Caki2 (cell line): ENCODE measurements at regions not wholly inside any gene's neighbourhood (a gene's known extent, or its start where the extent isn't known, plus 50 kb on each side); places are given as distances from the start of the nearest gene placed in this dataset.
"Not testable (repeated sequence)": the region's sequence is repeated elsewhere in the genome, so short reads cannot be mapped to it uniquely, and the experiment has no call there.

Source experiments
- DNase-seq: peaks from one replicate; pipeline ENCODE4 v3.0.0-alpha.2; 2015; ENCODE audit warnings: low read depth
- in situ Hi-C: cut with HindIII; loops from 2 replicates; pipeline ENCODE4 v1.10.0; 2016; ENCODE audit warnings: low sequenced_read_pairs, low pct_unique_long_range_greater_than_20kb, mixed read lengths

- no peak for DNase-seq
- in situ Hi-C loops: no loop called here
These were observed 483.4 kb downstream of the OMA1 start for GRCh38 chr1:58063095-58063494.

GRCh38 chr1:58062635-58063034 lies 483.9 kb downstream of the OMA1 start:
- in situ Hi-C loops: no loop called here
- no peak for DNase-seq

- in situ Hi-C loops: no loop called here
- DNase-seq: no peak
These were observed 485.9 kb downstream of the OMA1 start for GRCh38 chr1:58060559-58061170.

- in situ Hi-C loops: no loop called here
- DNase-seq: no peak
These were observed 486.7 kb downstream of the OMA1 start for GRCh38 chr1:58059789-58060188.

- in situ Hi-C loops: no loop called here
- DNase-seq: no peak
These were observed 488.2 kb downstream of the OMA1 start for GRCh38 chr1:58058323-58058722.

GRCh38 chr1:58057826-58058225 lies 488.7 kb downstream of the OMA1 start:
- no peak for DNase-seq
- in situ Hi-C loops: no loop called here

- DNase-seq, in situ Hi-C loops: not testable (repeated sequence)
These were observed 495.3 kb downstream of the OMA1 start for GRCh38 chr1:58051187-58051586.

GRCh38 chr1:58047265-58047858 lies 499.2 kb downstream of the OMA1 start:
- DNase-seq: peak; percentile 4
- in situ Hi-C loops: no loop called here

- in situ Hi-C loops: no loop called here
- DNase-seq: no peak
These were observed 501.3 kb downstream of the OMA1 start for GRCh38 chr1:58045094-58045705.

- in situ Hi-C loops: no loop called here
- DNase-seq: peak; percentile 3
These were observed 504.9 kb downstream of the OMA1 start for GRCh38 chr1:58041621-58042020.

- in situ Hi-C loops: no loop called here
- DNase-seq: no peak
These were observed 508.0 kb downstream of the OMA1 start for GRCh38 chr1:58038574-58038973.

- in situ Hi-C loops: no loop called here
- DNase-seq: no peak
These were observed 511.0 kb downstream of the OMA1 start for GRCh38 chr1:58035523-58035922.

GRCh38 chr1:58033311-58033710 lies 513.2 kb downstream of the OMA1 start:
- DNase-seq: no peak
- in situ Hi-C loops: no loop called here

GRCh38 chr1:58032611-58033073 lies 513.9 kb downstream of the OMA1 start:
- DNase-seq: no peak
- in situ Hi-C loops: no loop called here

- DNase-seq: no peak
- in situ Hi-C loops: no loop called here
These were observed 515.1 kb downstream of the OMA1 start for GRCh38 chr1:58031416-58031815.

GRCh38 chr1:58030456-58030855 lies 516.1 kb downstream of the OMA1 start:
- in situ Hi-C loops: no loop called here
- no peak for DNase-seq

- DNase-seq: no peak
- in situ Hi-C loops: no loop called here
These were observed 528.9 kb downstream of the OMA1 start for GRCh38 chr1:58017641-58018040.

- DNase-seq: no peak
- in situ Hi-C loops: no loop called here
These were observed 533.3 kb downstream of the OMA1 start for GRCh38 chr1:58013237-58013636.

- no peak for DNase-seq
- in situ Hi-C loops: no loop called here
These were observed 534.5 kb downstream of the OMA1 start for GRCh38 chr1:58011978-58012377.
